ENCODE measurements at regions not wholly inside any gene's neighbourhood (a gene's known extent, or its start where the extent isn't known, plus 50 kb on each side); places are given as distances from the start of the nearest gene placed in this dataset.

DNA sequence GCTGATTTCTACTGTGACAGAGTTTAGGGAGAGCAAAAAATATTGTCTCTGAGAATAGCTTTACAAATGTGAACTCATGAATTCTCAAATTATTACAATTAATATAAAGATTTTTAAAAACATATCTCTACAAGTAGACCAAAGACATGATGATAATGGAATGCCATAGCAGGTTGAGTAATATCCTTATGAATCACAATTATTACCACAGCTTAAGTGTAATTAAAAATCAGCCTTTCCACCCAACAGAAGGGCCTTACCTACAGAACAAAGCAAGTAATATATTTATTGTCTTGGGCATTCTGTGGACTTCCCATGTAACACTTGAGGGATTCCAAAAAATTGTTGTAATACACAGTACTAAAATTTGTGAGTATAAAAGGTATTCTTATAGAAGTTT lies 1099.6 kb upstream of the GJE1 start:
- no peaks in the 10 kb centered on the region for H3K27me3 Mint-ChIP-seq (ENCODE audit: low read depth, unreplicated experiment)

DNA sequence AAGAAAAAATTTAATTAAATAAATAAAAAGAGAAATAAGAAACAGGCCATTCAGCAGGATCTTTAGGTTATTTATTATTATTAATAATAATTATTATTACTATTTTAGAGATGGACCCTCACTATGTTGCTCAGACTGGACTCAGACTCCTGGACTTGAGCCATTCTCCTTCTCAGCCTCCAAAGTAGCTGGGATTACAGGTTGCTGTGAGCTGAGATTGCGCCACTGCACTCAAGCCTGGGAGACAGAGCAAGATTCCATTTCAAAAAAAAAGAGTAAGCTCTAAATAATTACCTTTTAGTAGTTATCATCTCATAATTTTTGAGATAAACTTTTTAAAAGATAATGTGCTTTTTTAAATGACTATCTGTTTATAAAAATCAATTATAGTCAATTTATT lies 1102.8 kb upstream of the GJE1 start:
- H3K4me1 Mint-ChIP-seq (ENCODE audit: low read depth, unreplicated experiment), result no peaks in the 10 kb centered on the region
- no peak overlapping the region for H3K4me3 Mint-ChIP-seq (ENCODE audit: unreplicated experiment)
- H3K4me2 ChIP-seq (ENCODE audit: low read length), result no peak overlapping the region
- H2AFZ ChIP-seq (ENCODE audit: low read depth, low read length), result no peak overlapping the region
- H3K9me3 Mint-ChIP-seq (ENCODE audit: unreplicated experiment), result no peaks in the 10 kb centered on the region
- no peaks in the 10 kb centered on the region for H3K27me3 ChIP-seq (ENCODE audit: insufficient read depth, low read length)
- H3K27ac Mint-ChIP-seq (ENCODE audit: unreplicated experiment), result no peak overlapping the region
- H3K36me3 ChIP-seq (ENCODE audit: insufficient read depth, low read length), result no peaks in the 10 kb centered on the region
- FAIRE-seq (no peak), DNase-seq (ENCODE audit: low read depth) (no peak)
- no peak overlapping the region for H3K9ac ChIP-seq (ENCODE audit: low read length)
- no peaks in the 10 kb centered on the region for H3K79me2 ChIP-seq (ENCODE audit: insufficient read depth, low read length)
- no peaks in the 10 kb centered on the region for H4K20me1 ChIP-seq (ENCODE audit: insufficient read depth, low read length)
- no peaks in the 10 kb centered on the region for H3K4me1 ChIP-seq (ENCODE audit: insufficient read depth, low read length)
- H3K27ac ChIP-seq (ENCODE audit: low read depth, low read length), result no peak overlapping the region
- H3K4me3 ChIP-seq (ENCODE audit: insufficient read depth, low read depth, low read length), result no peak overlapping the region
- no peaks in the 10 kb centered on the region for H3K27me3 Mint-ChIP-seq (ENCODE audit: low read depth, unreplicated experiment)
- TF ChIP-seq, protein P1, sequence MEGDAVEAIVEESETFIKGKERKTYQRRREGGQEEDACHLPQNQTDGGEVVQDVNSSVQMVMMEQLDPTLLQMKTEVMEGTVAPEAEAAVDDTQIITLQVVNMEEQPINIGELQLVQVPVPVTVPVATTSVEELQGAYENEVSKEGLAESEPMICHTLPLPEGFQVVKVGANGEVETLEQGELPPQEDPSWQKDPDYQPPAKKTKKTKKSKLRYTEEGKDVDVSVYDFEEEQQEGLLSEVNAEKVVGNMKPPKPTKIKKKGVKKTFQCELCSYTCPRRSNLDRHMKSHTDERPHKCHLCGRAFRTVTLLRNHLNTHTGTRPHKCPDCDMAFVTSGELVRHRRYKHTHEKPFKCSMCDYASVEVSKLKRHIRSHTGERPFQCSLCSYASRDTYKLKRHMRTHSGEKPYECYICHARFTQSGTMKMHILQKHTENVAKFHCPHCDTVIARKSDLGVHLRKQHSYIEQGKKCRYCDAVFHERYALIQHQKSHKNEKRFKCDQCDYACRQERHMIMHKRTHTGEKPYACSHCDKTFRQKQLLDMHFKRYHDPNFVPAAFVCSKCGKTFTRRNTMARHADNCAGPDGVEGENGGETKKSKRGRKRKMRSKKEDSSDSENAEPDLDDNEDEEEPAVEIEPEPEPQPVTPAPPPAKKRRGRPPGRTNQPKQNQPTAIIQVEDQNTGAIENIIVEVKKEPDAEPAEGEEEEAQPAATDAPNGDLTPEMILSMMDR (IDR thresholded peaks at IDR 0.05; ENCODE audit: insufficient read depth, low read depth, low read length), result no peak
- no peak for TF ChIP-seq EZH2 (IDR thresholded peaks at IDR 0.05; ENCODE audit: insufficient read depth, low read length)
- H3K9me3 ChIP-seq (ENCODE audit: insufficient read depth, low read depth, low read length), result no peaks in the 10 kb centered on the region
- H3K36me3 Mint-ChIP-seq (ENCODE audit: low read depth, unreplicated experiment), result no peaks in the 10 kb centered on the region

More for the DNA sequence above, 1099.6 kb upstream of the GJE1 start:
- Mint-ChIP-seq H3K36me3 (ENCODE audit: low read depth, unreplicated experiment) (no peaks in the 10 kb centered on the region), H3K9me3 (ENCODE audit: unreplicated experiment) (no peaks in the 10 kb centered on the region), H3K27ac (ENCODE audit: unreplicated experiment) (no peak overlapping the region), H3K4me3 (ENCODE audit: unreplicated experiment) (no peak overlapping the region), H3K4me1 (ENCODE audit: low read depth, unreplicated experiment) (no peaks in the 10 kb centered on the region)
- H3K79me2 ChIP-seq (ENCODE audit: insufficient read depth, low read length), result no peaks in the 10 kb centered on the region
- no peak for TF ChIP-seq EZH2 (IDR thresholded peaks at IDR 0.05; ENCODE audit: insufficient read depth, low read length)
- TF ChIP-seq, protein P1 (IDR thresholded peaks at IDR 0.05; ENCODE audit: insufficient read depth, low read depth, low read length), result no peak
- FAIRE-seq (no peak), DNase-seq (ENCODE audit: low read depth) (no peak)
- H3K36me3 ChIP-seq (ENCODE audit: insufficient read depth, low read length), result no peaks in the 10 kb centered on the region
- no peaks in the 10 kb centered on the region for H3K9me3 ChIP-seq (ENCODE audit: insufficient read depth, low read depth, low read length)
- H3K9ac ChIP-seq (ENCODE audit: low read length), result no peak overlapping the region
- H3K27ac ChIP-seq (ENCODE audit: low read depth, low read length), result no peak overlapping the region
- no peak overlapping the region for H3K4me3 ChIP-seq (ENCODE audit: insufficient read depth, low read depth, low read length)
- H2AFZ ChIP-seq (ENCODE audit: low read depth, low read length), result no peak overlapping the region
- H3K27me3 ChIP-seq (ENCODE audit: insufficient read depth, low read length), result no peaks in the 10 kb centered on the region
- H4K20me1 ChIP-seq (ENCODE audit: insufficient read depth, low read length), result no peaks in the 10 kb centered on the region
- no peaks in the 10 kb centered on the region for H3K4me1 ChIP-seq (ENCODE audit: insufficient read depth, low read length)
- H3K4me2 ChIP-seq (ENCODE audit: low read length), result no peak overlapping the region

DNA sequence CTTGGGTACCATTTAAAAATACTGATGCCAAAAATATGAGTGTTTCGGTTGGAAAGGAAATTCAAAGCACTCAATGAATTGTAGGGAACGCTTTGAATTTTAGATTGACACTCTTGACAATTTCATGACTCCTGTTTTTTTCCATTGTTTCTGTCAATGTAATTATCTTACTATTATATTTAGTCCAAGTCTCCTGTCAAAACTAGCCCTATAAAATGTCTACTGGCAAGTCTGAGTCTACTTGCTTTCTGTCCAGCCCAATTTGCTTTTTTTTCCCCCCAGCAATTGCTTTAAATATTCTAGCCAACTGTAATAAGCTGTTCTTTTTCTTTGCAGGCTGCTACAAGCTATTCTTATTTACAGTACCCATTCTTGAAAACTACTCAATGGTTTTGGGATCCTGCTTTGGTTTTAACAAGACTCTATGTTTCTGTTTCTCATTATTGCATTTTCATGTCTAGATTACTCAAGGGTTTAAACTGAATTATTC lies 1103.9 kb upstream of the GJE1 start:
- Histone ChIP-seq H3K4me2 (ENCODE audit: low read length) (no peak overlapping the region), H3K36me3 (ENCODE audit: insufficient read depth, low read length) (no peaks in the 10 kb centered on the region), H3K4me3 (ENCODE audit: insufficient read depth, low read depth, low read length) (no peak overlapping the region), H3K9ac (ENCODE audit: low read length) (no peak overlapping the region), H3K9me3 (ENCODE audit: insufficient read depth, low read depth, low read length) (no peaks in the 10 kb centered on the region), H2AFZ (ENCODE audit: low read depth, low read length) (no peak overlapping the region), H3K4me1 (ENCODE audit: insufficient read depth, low read length) (no peaks in the 10 kb centered on the region), H3K27me3 (ENCODE audit: insufficient read depth, low read length) (no peaks in the 10 kb centered on the region), H3K79me2 (ENCODE audit: insufficient read depth, low read length) (no peaks in the 10 kb centered on the region), H4K20me1 (ENCODE audit: insufficient read depth, low read length) (no peaks in the 10 kb centered on the region), H3K27ac (ENCODE audit: low read depth, low read length) (no peak overlapping the region)
- Mint-ChIP-seq H3K27ac (ENCODE audit: unreplicated experiment) (no peak overlapping the region), H3K4me1 (ENCODE audit: low read depth, unreplicated experiment) (no peaks in the 10 kb centered on the region), H3K4me3 (ENCODE audit: unreplicated experiment) (no peak overlapping the region), H3K9me3 (ENCODE audit: unreplicated experiment) (no peaks in the 10 kb centered on the region), H3K36me3 (ENCODE audit: low read depth, unreplicated experiment) (no peaks in the 10 kb centered on the region), H3K27me3 (ENCODE audit: low read depth, unreplicated experiment) (no peaks in the 10 kb centered on the region)
- DNase-seq (ENCODE audit: low read depth) (no peak), FAIRE-seq (no peak)
- TF ChIP-seq, protein P1 (IDR thresholded peaks at IDR 0.05; ENCODE audit: insufficient read depth, low read depth, low read length), result no peak
- TF ChIP-seq EZH2 (IDR thresholded peaks at IDR 0.05; ENCODE audit: insufficient read depth, low read length), result no peak
